A673 (cell line): ENCODE measurements at regions not wholly inside any gene's neighbourhood (a gene's known extent, or its start where the extent isn't known, plus 50 kb on each side); places are given as distances from the start of the nearest gene placed in this dataset.

Experiments used
- BruUV-seq: library from RNA; stranded (reverse); fragments of 400-500 nt; replicated peaks from 2 replicates; lab custom pipeline; 2021; lab: Mats Ljungman, UMichigan
- CTCF ChIA-PET: fragments of 300-600 bp; sonication (Branson Sonifier 250); formaldehyde crosslinking; loops from one replicate; lab custom pipeline; 2022; ENCODE audit warnings: antibody characterized with exemption; lab: Charles Lee
- POLR2A ChIA-PET: fragments of 300-600 bp; sonication (Branson Sonifier 250); formaldehyde crosslinking; loops from one replicate; lab custom pipeline; 2022; ENCODE audit warnings: antibody characterized with exemption; ENCODE audit not compliant: low non-redundant PET; lab: Charles Lee
- DNase-seq: peaks from one replicate; pipeline ENCODE4 v3.0.0-alpha.2; 2015; ENCODE audit warnings: low spot score
- H3K27ac ChIP-seq: fragments of 200-600 bp; sonication (generic); 2 replicates; pipeline ENCODE4 v1.5.1; 2016; ENCODE audit warnings: mixed run types, low read depth, mild to moderate bottlenecking, mixed read lengths, antibody characterized with exemption, low read length; ENCODE audit not compliant: poor library complexity, severe bottlenecking
- H3K27me3 ChIP-seq: fragments of 200-600 bp; sonication (generic); replicated peaks from 2 replicates; pipeline ENCODE4 v1.6.1; 2017; ENCODE audit warnings: mixed run types, low read depth, mild to moderate bottlenecking, mixed read lengths, antibody characterized with exemption, low read length; ENCODE audit not compliant: insufficient read depth, poor library complexity
- H3K36me3 ChIP-seq: fragments of 200-600 bp; sonication (generic); 2 replicates; pipeline ENCODE4 v1.6.1; 2016; ENCODE audit warnings: mixed run types, mild to moderate bottlenecking, mixed read lengths, antibody characterized with exemption, low read length; ENCODE audit not compliant: insufficient read depth, poor library complexity, severe bottlenecking
- H3K4me1 ChIP-seq: fragments of 200-600 bp; sonication (generic); 2 replicates; pipeline ENCODE4 v1.6.1; 2017; ENCODE audit warnings: mixed run types, mild to moderate bottlenecking, mixed read lengths, antibody characterized with exemption, low read length; ENCODE audit not compliant: insufficient read depth, poor library complexity, severe bottlenecking
- H3K4me3 ChIP-seq: fragments of 200-600 bp; sonication (generic); 2 replicates; pipeline ENCODE4 v1.5.1; 2016; ENCODE audit warnings: low read depth, mixed run types, mild to moderate bottlenecking, mixed read lengths, low read length; ENCODE audit not compliant: poor library complexity, severe bottlenecking
- H3K9me3 ChIP-seq: fragments of 200-600 bp; sonication (generic); 2 replicates; pipeline ENCODE4 v1.6.1; 2016; ENCODE audit warnings: mixed run types, low read depth, mild to moderate bottlenecking, mixed read lengths, antibody characterized with exemption, low read length; ENCODE audit not compliant: poor library complexity, severe bottlenecking
- CTCF ChIP-seq: fragments of 300-800, 200-600 bp; sonication (generic); conservative IDR thresholded peaks from 2 replicates; pipeline ENCODE4 v1.5.1; 2017; ENCODE audit warnings: low read depth, mild to moderate bottlenecking, antibody characterized with exemption, low read length, moderate library complexity, mixed read lengths
- EZH2 ChIP-seq: fragments of 200-600 bp; sonication (generic); IDR thresholded peaks from 2 replicates; pipeline ENCODE4 v1.6.1; 2017; ENCODE audit warnings: borderline replicate concordance, low read depth, mild to moderate bottlenecking, mixed read lengths, antibody characterized with exemption, low read length; ENCODE audit not compliant: poor library complexity, severe bottlenecking
- intact Hi-C: fragments of 100-400 bp; cut with micrococcal nuclease; formaldehyde crosslinking; loops from one replicate; pipeline ENCODE4 v1.10.0; 2022; ENCODE audit not compliant: unreplicated experiment

- intact Hi-C loops = no loop called here
- no TSS peak for BruUV-seq
- CTCF ChIA-PET = no interaction called here
Measured at GRCh38 chr12:125324861-125325490, 259.7 kb downstream of the AACS start.

GRCh38 chr12:125329239-125330102, 264.2 kb downstream of the AACS start:
- CTCF ChIA-PET = no interaction called here
- H3K27ac ChIP-seq = no peak overlapping the region
- POLR2A ChIA-PET = no interaction called here
- H3K27me3 ChIP-seq = no peaks in the 10 kb centered on the region
- no peak for TF ChIP-seq CTCF
- no peak for TF ChIP-seq EZH2
- no peaks in the 10 kb centered on the region for H3K36me3 ChIP-seq
- BruUV-seq = no TSS peak
- H3K4me1 ChIP-seq = peaks cover 4% of the 10 kb centered on the region
- H3K9me3 ChIP-seq = no peaks in the 10 kb centered on the region
- no peak overlapping the region for H3K4me3 ChIP-seq
- intact Hi-C loops = no loop called here
- peak; percentile 9 for DNase-seq

More at GRCh38 chr12:125324861-125325490, 259.7 kb downstream of the AACS start:
- Histone ChIP-seq H3K4me1 (no peaks in the 10 kb centered on the region), H3K4me3 (no peak overlapping the region), H3K36me3 (no peaks in the 10 kb centered on the region), H3K9me3 (no peaks in the 10 kb centered on the region), H3K27ac (no peak overlapping the region), H3K27me3 (no peaks in the 10 kb centered on the region)
- TF ChIP-seq CTCF (no peak), EZH2 (no peak)
- POLR2A ChIA-PET = no interaction called here
- no peak for DNase-seq

GRCh38 chr12:125330645-125331341, 265.6 kb downstream of the AACS start:
- intact Hi-C loops = loop anchor here (1.0 kb wide), 1 partner anchor 73 kb away; no protein-coding TSS in a partner anchor
- H3K4me3 ChIP-seq = peak overlapping the region; percentile 51
- H3K4me1 ChIP-seq = peaks cover 4% of the 10 kb centered on the region
- ChIA-PET CTCF (interaction anchor here (2.2 kb wide), 1 partner anchor 72 kb away, joined by 9 read pairs; no protein-coding TSS in a partner anchor), POLR2A (no interaction called here)
- no peaks in the 10 kb centered on the region for H3K27me3 ChIP-seq
- H3K27ac ChIP-seq = no peak overlapping the region
- H3K36me3 ChIP-seq = no peaks in the 10 kb centered on the region
- BruUV-seq = no TSS peak
- peak; percentile 71 for DNase-seq
- no peak for TF ChIP-seq EZH2
- TF ChIP-seq CTCF = peak; percentile 87
- H3K9me3 ChIP-seq = no peaks in the 10 kb centered on the region
